Amygdala (tissue), 56 donors: ENCODE measurements at regions not wholly inside any gene's neighbourhood (a gene's known extent, or its start where the extent isn't known, plus 50 kb on each side); places are given as distances from the start of the nearest gene placed in this dataset.

Source experiments
- DNase-seq, 56 donors: peaks; one replicate each; lab custom pipeline; 2025; lab: John Stamatoyannopoulos, UW

DNA sequence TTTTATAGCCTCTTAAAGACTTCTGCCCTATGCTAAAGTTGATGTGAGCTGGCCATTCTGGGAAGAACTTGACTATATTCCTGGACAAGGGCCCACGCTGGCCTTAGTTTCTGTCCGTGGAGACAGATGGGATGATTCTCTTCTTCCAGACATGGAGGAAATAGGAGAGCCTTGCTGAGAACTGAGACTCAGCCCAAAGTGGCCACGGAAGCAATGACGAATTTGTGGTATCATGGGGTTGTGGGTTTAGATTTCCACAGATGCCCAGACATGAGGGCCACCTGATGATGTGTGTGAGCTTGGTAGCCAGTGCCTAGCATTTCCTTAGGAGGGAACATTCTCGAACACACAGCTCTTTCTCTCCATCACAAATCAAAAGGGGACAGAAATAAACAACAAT, 309.1 kb downstream of the NSG2 start:
- DNase-seq: no peak

- DNase-seq: no peak
Observed at GRCh38 chr5:174355208-174355612, 309.7 kb downstream of the NSG2 start.

DNA sequence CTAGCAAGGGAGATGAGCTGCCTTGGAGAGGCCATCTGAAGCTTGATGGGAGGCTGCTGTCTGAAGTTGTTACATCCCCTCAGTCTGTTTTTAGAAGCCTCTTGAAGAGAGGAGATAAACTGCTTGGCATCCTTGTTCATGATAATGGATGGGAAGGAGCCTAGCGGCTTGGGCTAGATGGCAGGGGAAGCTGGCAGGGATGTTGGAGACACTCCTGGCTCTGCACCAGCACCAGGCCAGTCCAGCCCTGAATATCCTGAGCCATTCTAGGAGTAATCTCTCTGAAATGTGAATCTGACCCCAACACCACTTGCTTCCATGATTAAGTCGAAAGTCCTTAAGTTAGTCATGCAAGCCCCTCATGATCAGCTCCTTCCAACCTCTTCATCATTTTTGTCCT, 310.5 kb downstream of the NSG2 start:
- DNase-seq: no peak

GRCh38 chr5:174356536-174356935, 311.0 kb downstream of the NSG2 start:
- DNase-seq: no peak

DNA sequence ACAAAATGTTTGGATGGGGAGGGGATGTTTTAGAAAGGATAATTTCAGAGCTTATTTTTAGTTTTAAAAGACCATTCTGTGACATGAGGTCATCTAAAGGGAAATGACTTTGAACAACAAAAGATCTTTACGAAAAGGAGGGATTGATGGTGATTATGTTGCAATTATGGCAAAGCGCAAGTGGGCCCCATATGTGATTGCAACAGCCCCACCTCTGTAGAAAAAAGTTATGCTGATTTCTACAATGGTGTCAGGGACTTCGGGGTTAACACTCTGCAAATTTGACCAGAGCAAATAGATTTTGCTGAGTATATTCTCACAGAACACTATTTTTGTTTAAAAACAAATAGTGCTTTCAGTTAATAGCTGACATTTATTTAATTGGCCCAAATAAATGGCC, 312.8 kb downstream of the NSG2 start:
- no peak for DNase-seq

DNA sequence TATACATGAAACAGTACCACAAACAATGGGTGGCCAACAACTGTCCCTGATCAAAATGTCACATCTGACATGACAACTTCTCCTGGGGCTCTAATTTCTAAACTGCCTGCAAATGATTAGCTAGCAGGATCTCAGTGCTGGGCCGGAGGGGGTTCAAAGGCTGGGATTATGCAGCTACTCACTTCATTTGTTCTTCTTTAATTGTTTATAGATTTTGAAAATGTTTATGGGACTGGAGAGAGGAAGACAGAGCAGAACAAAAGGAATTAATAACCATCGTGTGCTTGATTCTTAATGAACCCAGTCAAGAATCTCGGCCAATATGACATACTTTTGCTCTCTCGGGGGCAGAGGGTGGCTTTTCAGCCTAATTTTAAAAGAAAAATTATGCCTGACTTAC, 313.6 kb downstream of the NSG2 start:
- no peak for DNase-seq

DNA sequence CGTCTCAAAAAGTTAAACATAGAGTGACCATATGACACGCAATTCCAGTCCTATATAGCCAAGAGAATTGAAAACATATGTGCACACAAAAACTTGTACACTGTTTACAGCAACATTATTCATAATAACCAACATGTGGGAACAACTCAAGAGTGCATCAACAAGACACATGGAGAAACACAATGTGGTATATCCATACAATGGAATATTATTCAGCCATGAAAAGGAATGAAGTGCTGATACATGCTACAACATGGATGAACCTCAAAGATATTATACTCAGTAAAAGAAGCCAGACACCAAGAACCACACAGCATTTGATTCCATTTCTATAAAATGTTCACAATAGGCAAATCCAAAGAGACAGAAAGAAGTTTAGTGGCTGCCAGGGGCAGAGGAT, 317.0 kb downstream of the NSG2 start:
- DNase-seq: no peak

DNA sequence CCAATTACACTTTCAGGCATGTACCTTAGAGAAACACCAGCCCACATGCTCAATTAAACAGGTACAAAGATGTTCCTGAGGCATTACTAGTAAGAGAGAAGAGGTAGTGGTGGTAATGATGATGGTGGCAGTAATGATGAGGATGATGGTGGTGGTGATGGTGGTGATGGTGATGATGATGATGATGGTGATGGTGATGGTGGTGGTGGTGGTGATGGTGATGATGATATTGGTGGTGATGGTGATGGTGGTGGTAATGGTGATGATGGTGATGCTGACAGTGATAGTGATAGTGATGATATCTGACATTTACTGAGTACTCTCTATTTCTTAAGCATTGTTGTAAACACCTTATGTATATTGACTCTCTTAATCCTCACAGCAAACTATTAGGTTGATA, 318.4 kb downstream of the NSG2 start:
- no peak for DNase-seq

DNA sequence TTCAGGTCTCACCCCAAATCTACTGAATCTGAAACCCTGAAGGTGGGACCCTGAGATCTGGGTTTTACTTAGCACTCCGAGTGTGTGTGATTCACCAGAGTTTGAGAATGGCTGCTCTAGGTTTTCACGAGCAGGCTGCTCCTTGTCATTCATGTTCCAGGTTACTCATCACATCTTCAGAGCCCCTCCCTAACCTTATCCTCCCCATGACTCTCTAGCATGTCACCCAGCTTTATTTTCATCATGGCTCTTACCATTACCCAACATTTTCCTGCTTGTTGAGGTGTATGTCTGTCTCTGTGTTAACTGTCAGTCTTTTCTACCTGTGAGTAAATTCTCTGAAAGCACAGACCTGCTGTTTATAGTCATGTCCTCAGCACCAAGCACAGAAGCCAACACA, 319.2 kb downstream of the NSG2 start:
- DNase-seq: no peak

DNA sequence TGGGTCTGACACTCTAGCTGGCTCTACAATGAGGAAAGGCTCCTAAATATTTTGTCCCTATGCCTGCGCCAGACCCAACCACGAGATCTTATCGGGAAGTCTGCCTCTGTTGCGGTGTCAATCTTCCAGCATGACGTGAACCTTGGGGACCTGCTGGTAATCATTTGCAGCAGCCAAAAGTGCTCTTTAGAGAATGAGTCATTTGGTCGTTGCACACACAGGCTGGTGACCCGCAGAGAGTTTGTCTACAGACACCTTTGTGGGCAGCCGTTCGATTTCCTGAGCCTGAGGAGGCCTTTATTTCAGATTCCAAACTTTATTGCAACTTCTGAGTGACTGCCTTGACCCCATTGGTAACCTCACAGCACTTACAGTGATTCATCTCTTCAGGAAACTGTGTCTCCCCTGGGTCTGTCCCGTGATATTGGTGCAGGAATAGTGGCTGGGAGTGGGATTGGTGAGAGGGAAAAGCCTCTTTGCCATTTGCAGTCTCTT, 326.1 kb downstream of the NSG2 start:
- DNase-seq: no peak

DNA sequence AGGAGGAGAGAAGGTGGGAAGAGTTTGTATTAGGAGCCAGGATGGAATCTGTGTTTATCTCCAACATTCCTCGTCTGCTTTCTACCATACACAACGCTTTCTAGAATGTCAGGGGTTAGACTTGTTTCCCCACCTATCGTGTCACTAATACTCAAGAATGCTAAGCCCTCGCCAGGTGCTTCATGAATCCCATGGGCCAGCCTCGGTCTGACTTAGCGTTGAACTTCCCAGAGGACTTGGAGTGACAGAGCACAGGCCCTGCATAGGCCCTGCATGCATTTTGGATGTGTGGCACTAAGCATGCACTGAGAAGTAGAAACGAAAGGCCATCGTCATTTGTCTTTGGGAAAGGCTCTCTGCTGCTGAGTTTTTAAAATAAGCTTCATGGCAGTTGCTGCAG, 328.7 kb downstream of the NSG2 start:
- DNase-seq: no peak

GRCh38 chr5:174376056-174376455, 330.6 kb downstream of the NSG2 start:
- DNase-seq: no peak

- DNase-seq: no peak
Observed at GRCh38 chr5:174376726-174377373, 331.3 kb downstream of the NSG2 start.

GRCh38 chr5:174378121-174378874, 332.8 kb downstream of the NSG2 start:
- DNase-seq: no peak

- DNase-seq: no peak
Observed at GRCh38 chr5:174380311-174380710, 334.8 kb downstream of the NSG2 start.

- no peak for DNase-seq
Observed at GRCh38 chr5:174381241-174381640, 335.7 kb downstream of the NSG2 start.

GRCh38 chr5:174383210-174384167, 338.0 kb downstream of the NSG2 start:
- DNase-seq: no peak

- no peak for DNase-seq
Observed at GRCh38 chr5:174384509-174384947, 339.0 kb downstream of the NSG2 start.

GRCh38 chr5:174386306-174386705, 338.1 kb upstream of the MSX2 start:
- DNase-seq: no peak

GRCh38 chr5:174386846-174387245, 337.5 kb upstream of the MSX2 start:
- DNase-seq: no peak

GRCh38 chr5:174387448-174387847, 336.9 kb upstream of the MSX2 start:
- DNase-seq: no peak
